Keratinocyte (primary cell): ENCODE measurements at regions not wholly inside any gene's neighbourhood (a gene's known extent, or its start where the extent isn't known, plus 50 kb on each side); places are given as distances from the start of the nearest gene placed in this dataset.
"Not testable (repeated sequence)": the region's sequence is repeated elsewhere in the genome, so short reads cannot be mapped to it uniquely, and the experiment has no call there.

Experiments
- CTCF ChIP-seq, 3 experiments: IDR thresholded peaks in 1 of 3; conservative IDR thresholded peaks in 1 of 3; optimal IDR thresholded peaks in 1 of 3; 2 replicates in 2 of 3; 3 replicates in 1 of 3; pipeline versions ENCODE3 to v1.5.1; 2011; ENCODE audit warnings: low read length in 3 of 3, mild to moderate bottlenecking in 3 of 3, moderate library complexity in 2 of 3, control low read depth in 1 of 3, inconsistent platforms in 1 of 3; ENCODE audit not compliant: insufficient read depth in 2 of 3; ENCODE audit errors: extremely low read depth in 1 of 3
- EZH2 ChIP-seq: IDR thresholded peaks from one replicate; pipeline ENCODE4 v1.6.1; 2012; ENCODE audit warnings: inconsistent platforms, mild to moderate bottlenecking, low read length, moderate library complexity

GRCh38 chr1:105470541-105470940 is 1585.9 kb upstream of the PRMT6 start:
- not testable (repeated sequence) for TF ChIP-seq CTCF (optimal IDR thresholded peaks at IDR 0.05 in 1 of 3, IDR thresholded peaks at IDR 0.05 in 1 of 3, conservative IDR thresholded peaks at IDR 0.05 in 1 of 3; ENCODE audit: extremely low read depth in 1 of 3, insufficient read depth in 2 of 3, low read length in 3 of 3); EZH2
